DOHH2 (cell line): ENCODE measurements at regions not wholly inside any gene's neighbourhood (a gene's known extent, or its start where the extent isn't known, plus 50 kb on each side); places are given as distances from the start of the nearest gene placed in this dataset.

Source experiments
- CTCF ChIP-seq: fragments of 200-600 bp; sonication (generic); IDR thresholded peaks from one replicate; pipeline ENCODE4 v1.5.1; 2014; ENCODE audit warnings: antibody characterized with exemption, mild to moderate bottlenecking, low read depth, low read length; ENCODE audit not compliant: poor library complexity, severe bottlenecking
- EZH2phosphoT487 ChIP-seq: fragments of 200-600 bp; sonication (generic); IDR thresholded peaks from 2 replicates; pipeline ENCODE4 v1.6.1; 2017; ENCODE audit warnings: borderline replicate concordance, mild to moderate bottlenecking, antibody characterized with exemption, low read length, moderate library complexity, mixed read lengths

GRCh38 chr7:9598411-9598810 lies 1165.0 kb downstream of the NXPH1 start:
- TF ChIP-seq CTCF (no peak), EZH2phosphoT487 (no peak)
